ENCODE measurements at regions not wholly inside any gene's neighbourhood (a gene's known extent, or its start where the extent isn't known, plus 50 kb on each side); places are given as distances from the start of the nearest gene placed in this dataset.

DNA sequence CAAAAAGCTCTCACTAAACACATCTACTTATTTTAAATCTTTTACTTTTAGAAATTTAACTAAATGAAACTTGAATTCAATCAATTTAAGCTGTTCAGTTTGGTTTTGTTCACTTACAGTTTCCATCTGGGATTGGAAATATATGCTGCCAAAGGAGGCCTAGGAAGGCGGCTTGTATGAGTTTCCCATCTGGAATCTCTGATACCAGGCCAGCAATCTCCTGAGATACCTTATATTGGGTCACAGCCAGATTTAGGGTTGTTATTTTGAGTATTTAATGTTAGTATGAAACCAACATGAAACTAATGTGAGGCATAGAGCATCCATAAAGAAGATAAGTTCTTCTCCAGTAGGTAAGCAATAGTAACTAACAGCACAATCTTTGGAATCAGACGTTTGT, 94.6 kb downstream of the GMNC start:
- Histone ChIP-seq H3K27ac (ENCODE audit: low read depth, low read length) (no peak overlapping the region), H3K4ac (replicated peaks; ENCODE audit: insufficient read length, low read depth, low read length) (no peak overlapping the region), H2BK5ac (ENCODE audit: low read depth, low read length) (no peak overlapping the region), H2BK15ac (ENCODE audit: low read length) (no peak overlapping the region), H3K23ac (ENCODE audit: insufficient read length) (no peak overlapping the region), H4K8ac (ENCODE audit: extremely low read depth, insufficient read depth, low read length) (no peak overlapping the region), H2BK20ac (ENCODE audit: low read length) (no peak overlapping the region), H3K27me3 (replicated peaks in 1 of 4; ENCODE audit: control insufficient read depth in 3 of 4, extremely low read depth in 1 of 4, insufficient read depth in 3 of 4, low read length in 3 of 4) (no peaks in the 10 kb centered on the region), H3K79me1 (ENCODE audit: low read depth, low read length) (no peaks in the 10 kb centered on the region), H4K5ac (ENCODE audit: insufficient read length, low read depth, low read length) (no peak overlapping the region), H3K23me2 (ENCODE audit: low read depth, low read length) (no peaks in the 10 kb centered on the region), H3K18ac (ENCODE audit: extremely low read depth, low read length) (no peak overlapping the region), H3K4me1 (replicated peaks in 1 of 4; ENCODE audit: control insufficient read depth in 3 of 4, insufficient read depth in 4 of 4, low read length in 3 of 4) (no peaks in the 10 kb centered on the region), H3K14ac (ENCODE audit: insufficient read length) (no peak overlapping the region), H3K36me3 (ENCODE audit: control insufficient read depth in 2 of 4, insufficient read depth in 4 of 4, low read length in 3 of 4) (no peaks in the 10 kb centered on the region), H3K79me2 (ENCODE audit: control insufficient read depth in 1 of 2, insufficient read depth in 2 of 2, low read length in 2 of 2) (no peaks in the 10 kb centered on the region), H3K9me3 (ENCODE audit: insufficient read depth in 2 of 2, low read depth in 1 of 2, low read length in 1 of 2) (no peaks in the 10 kb centered on the region), H2BK12ac (ENCODE audit: low read depth, low read length) (no peak overlapping the region), H3K56ac (replicated peaks; ENCODE audit: insufficient read length, low read depth, low read length) (no peak overlapping the region), H3K9ac (replicated peaks in 1 of 4; ENCODE audit: extremely low read depth in 1 of 4, low read depth in 3 of 4, low read length in 3 of 4) (no peak overlapping the region), H4K20me1 (replicated peaks in 1 of 2; ENCODE audit: control insufficient read depth in 1 of 2, insufficient read depth in 2 of 2, low read length in 2 of 2) (no peaks in the 10 kb centered on the region), H3K4me3 (ENCODE audit: extremely low read depth in 1 of 4, insufficient read depth in 2 of 4, low read depth in 3 of 4, low read length in 4 of 4) (no peak overlapping the region), H4K91ac (replicated peaks; ENCODE audit: insufficient read length, low read length) (no peak overlapping the region), H2AK5ac (ENCODE audit: low read depth, low read length) (no peak overlapping the region), H2BK120ac (replicated peaks; ENCODE audit: low read depth, low read length) (no peak overlapping the region), H2AFZ (ENCODE audit: low read length) (no peak overlapping the region), H3K4me2 (ENCODE audit: insufficient read depth in 1 of 2, low read depth in 2 of 2, low read length in 2 of 2) (no peak overlapping the region)
- ChIA-PET POLR2A (ENCODE audit: partially characterized antibody) (interaction anchor here (0.6 kb wide), 1 partner anchor 247 kb away, joined by 4 read pairs; no protein-coding TSS in a partner anchor), CTCF (ENCODE audit: partially characterized antibody) (interaction anchor here (0.6 kb wide), 2 partner anchors 78 to 1505 kb away, joined by 3 read pairs; no protein-coding TSS in a partner anchor)
- DNase-seq (ENCODE audit: low read depth in 1 of 2, low spot score in 2 of 2) (no peak), FAIRE-seq (no peak)
- WGBS, 2 experiments (ENCODE audit: extremely low coverage in 1 of 2, insufficient coverage in 1 of 2, insufficient read length in 1 of 2, insufficient replicate concordance in 2 of 2, low coverage in 1 of 2, low lambda C conversion rate in 2 of 2, missing lambda C conversion rate in 1 of 2), result 93% methylated on average over 2 of the region's 2 CpGs; no CpG with 5 or more reads in 1 of the 2 experiments
- no peak for TF ChIP-seq E2F6 (IDR thresholded peaks at IDR 0.05)
- no peak for TF ChIP-seq TCF12 (IDR thresholded peaks at IDR 0.05; ENCODE audit: low read depth, low read length)
- TF ChIP-seq BACH1 (IDR thresholded peaks at IDR 0.05; ENCODE audit: low read length), result no peak
- TF ChIP-seq CTBP2 (IDR thresholded peaks at IDR 0.05; ENCODE audit: borderline replicate concordance, insufficient read depth, insufficient read length, low read length), result no peak
- TF ChIP-seq KDM5A (IDR thresholded peaks at IDR 0.05; ENCODE audit: low read length), result no peak
- TF ChIP-seq TEAD4 (IDR thresholded peaks at IDR 0.05; ENCODE audit: low read depth, low read length), result no peak

Measured in H1 (cell line).